GM12891 (cell line): ENCODE measurements at regions not wholly inside any gene's neighbourhood (a gene's known extent, or its start where the extent isn't known, plus 50 kb on each side); places are given as distances from the start of the nearest gene placed in this dataset.

ENCODE experiments used
- DNase-seq: peaks from one replicate; pipeline ENCODE4 v3.0.0; 2011; ENCODE audit warnings: low spot score; ENCODE audit not compliant: insufficient read length
- FAIRE-seq: peaks from 2 replicates; lab custom pipeline; 2011; peaks lifted over from hg19 to GRCh38; lab: Jason Lieb, UNC
- PAX5 ChIP-seq: IDR thresholded peaks from 2 replicates; pipeline ENCODE4 v1.6.1; 2011; ENCODE audit warnings: low read length, moderate library complexity, mild to moderate bottlenecking; ENCODE audit not compliant: insufficient read depth, severe bottlenecking
- POLR2A ChIP-seq: IDR thresholded peaks from 2 replicates; pipeline ENCODE4 v1.6.1; 2011; ENCODE audit warnings: low read depth, low read length, control low read depth
- POLR2AphosphoS5 ChIP-seq: IDR thresholded peaks from 2 replicates; pipeline ENCODE4 v1.6.1; 2011; ENCODE audit warnings: low read depth, low read length, control low read depth
- POU2F2 ChIP-seq: IDR thresholded peaks from 2 replicates; pipeline ENCODE4 v1.6.1; 2011; ENCODE audit warnings: low read depth, mild to moderate bottlenecking, control low read depth, low read length, moderate library complexity
- SPI1 ChIP-seq: IDR thresholded peaks from 2 replicates; pipeline ENCODE4 v1.6.1; 2011; ENCODE audit warnings: low read depth, low read length, control low read depth
- TAF1 ChIP-seq: IDR thresholded peaks from 2 replicates; pipeline ENCODE4 v1.6.1; 2011; ENCODE audit warnings: low read depth, low read length, control low read depth

DNA sequence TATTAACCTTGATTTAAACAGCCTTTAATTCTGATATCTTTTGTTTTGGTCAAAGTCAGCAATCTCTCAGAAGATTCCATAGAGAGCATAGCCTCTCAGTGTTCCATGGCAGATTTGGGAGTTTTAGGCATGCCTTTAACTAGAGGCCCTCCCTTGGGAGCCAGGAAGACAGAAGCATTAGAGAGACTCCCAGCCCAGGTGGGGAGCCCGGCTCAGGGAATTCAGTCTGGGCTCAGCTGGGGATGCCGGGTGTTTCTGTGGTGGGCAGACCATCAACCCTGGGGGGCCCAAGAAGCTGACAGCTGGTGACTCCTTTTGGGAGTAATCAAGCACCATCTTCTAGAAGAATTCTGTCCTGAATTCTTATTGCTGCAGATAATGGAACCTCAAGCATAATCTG is 99.7 kb upstream of the CELF4 start:
- no peak for TF ChIP-seq POLR2A
- no peak for TF ChIP-seq SPI1
- TF ChIP-seq PAX5 = no peak
- TF ChIP-seq TAF1 = no peak
- FAIRE-seq = no peak
- no peak for DNase-seq

DNA sequence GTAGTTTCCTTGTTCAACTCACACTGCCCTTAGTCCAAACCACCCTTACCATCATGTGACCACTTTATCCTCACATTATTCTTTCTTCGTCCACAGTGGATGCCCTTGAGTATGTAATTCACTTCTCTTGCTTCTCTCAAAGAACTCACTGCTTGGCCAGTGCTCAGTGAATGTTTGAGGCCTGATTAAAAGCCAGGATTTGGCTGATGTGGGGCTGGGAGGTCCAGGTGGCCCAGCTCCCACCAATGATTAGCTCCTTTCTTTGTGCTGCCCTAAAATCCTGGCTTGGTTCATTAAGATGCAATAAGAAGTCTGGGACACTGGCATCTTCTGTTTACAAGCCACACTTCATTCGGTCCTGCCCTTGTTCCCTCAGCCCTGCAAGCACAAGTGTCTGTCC is 97.8 kb upstream of the CELF4 start:
- no peak for TF ChIP-seq PAX5
- no peak for TF ChIP-seq TAF1
- no peak for TF ChIP-seq POLR2A
- no peak for TF ChIP-seq SPI1
- TF ChIP-seq POU2F2 = no peak
- TF ChIP-seq POLR2AphosphoS5 = no peak
- no peak for DNase-seq
- no peak for FAIRE-seq

DNA sequence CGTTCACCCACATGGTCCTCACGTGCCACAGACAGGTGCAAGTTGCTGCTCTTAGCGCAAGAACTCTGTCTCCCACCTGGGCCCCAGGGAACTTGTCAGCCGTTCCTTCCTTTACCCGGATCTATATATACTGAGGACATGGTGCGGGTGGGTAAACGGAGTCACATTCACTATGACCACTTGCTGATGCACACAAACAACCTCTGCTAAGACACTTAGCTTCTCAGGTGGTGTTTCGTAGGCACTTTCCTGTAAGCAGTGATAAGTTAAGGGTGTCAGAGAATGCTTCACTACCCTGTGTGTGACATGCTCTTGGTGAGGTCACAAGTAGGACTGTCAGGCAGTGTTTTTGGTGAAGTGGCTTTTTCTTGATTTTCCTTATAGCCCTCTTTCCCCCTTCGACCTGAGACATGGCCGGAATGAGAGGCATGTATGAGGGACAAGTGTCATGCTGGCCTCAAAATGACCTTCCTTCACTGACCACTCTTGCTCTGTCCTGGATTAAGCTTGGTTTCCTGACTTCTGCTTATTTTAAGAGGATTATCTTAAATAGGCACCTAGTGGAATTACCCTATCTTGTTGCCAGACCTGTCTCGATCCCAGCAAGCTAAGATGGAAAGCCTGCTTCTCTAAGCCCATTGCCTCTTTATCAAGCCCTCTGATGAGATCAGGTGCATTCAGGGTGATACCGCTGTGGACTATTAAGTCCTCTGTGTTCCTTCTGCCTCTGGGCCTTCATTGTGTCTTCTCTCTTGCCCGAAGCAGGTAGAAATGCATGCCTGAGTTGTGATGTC is 97.1 kb upstream of the CELF4 start:
- FAIRE-seq (no peak), DNase-seq (no peak)

DNA sequence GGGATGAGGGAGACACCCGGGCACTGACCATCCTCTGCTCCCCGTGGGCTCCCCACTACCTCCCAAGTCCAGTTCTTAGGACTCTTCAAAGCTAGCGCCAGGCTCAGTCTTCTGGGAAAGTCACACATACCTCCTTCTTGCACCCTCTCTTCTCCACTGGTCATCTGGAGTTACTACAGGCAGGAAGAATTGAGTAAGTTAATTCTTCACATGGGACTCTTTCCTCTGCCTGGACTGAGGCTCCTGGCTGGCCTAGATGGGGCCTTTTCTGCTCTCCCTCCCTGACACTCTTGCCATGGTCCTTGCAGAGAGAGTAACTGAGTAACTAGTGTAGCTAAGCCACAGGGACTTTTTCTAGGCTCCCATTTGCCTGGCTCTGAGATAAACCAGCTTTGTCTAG is 96.5 kb upstream of the CELF4 start:
- FAIRE-seq (no peak), DNase-seq (no peak)
- TF ChIP-seq PAX5 (no peak), TAF1 (no peak), POLR2AphosphoS5 (no peak), POLR2A (no peak), POU2F2 (no peak), SPI1 (no peak)

More for the DNA sequence above, 97.1 kb upstream of the CELF4 start:
- TF ChIP-seq PAX5 (no peak), POLR2A (no peak), SPI1 (no peak), POU2F2 (no peak), TAF1 (no peak), POLR2AphosphoS5 (no peak)

DNA sequence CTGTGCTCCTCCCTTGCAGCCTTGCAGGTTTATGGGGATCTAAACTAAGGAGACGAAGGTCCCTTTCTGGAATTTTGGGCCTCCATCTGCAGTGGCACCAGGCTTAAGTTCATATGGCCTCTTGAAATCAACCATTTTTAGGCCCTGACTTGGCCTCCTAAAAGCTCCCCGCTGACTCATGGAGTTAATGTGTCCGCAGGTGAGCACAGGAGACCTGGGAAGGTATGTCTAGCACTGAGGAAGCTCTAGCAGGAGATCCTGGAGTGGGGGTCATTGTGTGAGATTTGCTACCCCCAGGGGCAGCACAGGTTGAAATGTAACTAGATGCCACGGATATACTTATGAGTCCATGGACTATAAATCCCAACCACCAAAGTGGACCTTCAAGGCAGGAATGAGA is 95.9 kb upstream of the CELF4 start:
- DNase-seq (no peak), FAIRE-seq (no peak)
- TF ChIP-seq SPI1 (no peak), POLR2AphosphoS5 (no peak), TAF1 (no peak), PAX5 (no peak), POLR2A (no peak), POU2F2 (no peak)

DNA sequence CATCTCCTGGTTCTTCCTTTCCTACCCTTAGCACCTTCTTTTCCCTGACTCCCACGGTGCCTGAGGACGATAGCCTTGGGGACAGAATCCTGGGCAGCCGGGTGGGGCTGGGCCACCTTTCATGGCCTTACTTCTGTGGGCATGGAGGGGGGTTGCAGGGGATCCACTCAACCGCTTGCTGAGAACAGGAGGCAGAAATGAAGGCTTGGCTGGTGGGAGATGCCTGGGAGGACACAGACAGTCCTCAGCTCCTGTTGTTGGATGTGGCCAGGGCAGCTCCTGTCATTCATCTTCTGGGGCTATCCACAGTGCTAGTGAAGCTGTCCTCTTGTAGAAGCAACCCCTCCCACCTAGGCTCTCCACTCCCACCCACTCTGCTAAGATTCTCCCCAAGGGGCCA is 95.5 kb upstream of the CELF4 start:
- no peak for TF ChIP-seq POLR2AphosphoS5
- TF ChIP-seq TAF1 = no peak
- no peak for TF ChIP-seq SPI1
- no peak for TF ChIP-seq PAX5
- TF ChIP-seq POU2F2 = no peak
- no peak for TF ChIP-seq POLR2A
- DNase-seq (no peak), FAIRE-seq (no peak)

DNA sequence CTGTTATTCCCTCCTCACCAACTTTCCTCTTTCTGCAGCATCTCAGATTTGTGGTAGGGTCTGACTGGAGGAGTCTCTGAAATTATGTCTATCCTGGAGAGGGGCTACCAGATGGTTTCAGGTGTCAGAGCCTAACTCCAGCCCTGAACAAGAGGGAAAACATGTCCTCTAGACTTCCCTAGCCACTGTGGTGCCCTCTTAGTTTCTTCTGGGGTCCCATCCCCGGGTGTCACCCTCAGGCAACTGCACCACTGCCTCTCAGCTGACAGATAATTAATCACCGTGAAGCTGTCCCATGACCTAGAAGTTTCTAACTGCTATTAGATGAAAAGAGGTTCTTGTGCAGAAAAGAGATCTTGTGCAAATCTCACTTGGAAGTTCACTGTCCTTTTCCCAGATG is 95.1 kb upstream of the CELF4 start:
- FAIRE-seq (no peak), DNase-seq (no peak)
- no peak for TF ChIP-seq POU2F2
- TF ChIP-seq POLR2AphosphoS5 = no peak
- no peak for TF ChIP-seq POLR2A
- no peak for TF ChIP-seq PAX5
- no peak for TF ChIP-seq TAF1
- no peak for TF ChIP-seq SPI1

DNA sequence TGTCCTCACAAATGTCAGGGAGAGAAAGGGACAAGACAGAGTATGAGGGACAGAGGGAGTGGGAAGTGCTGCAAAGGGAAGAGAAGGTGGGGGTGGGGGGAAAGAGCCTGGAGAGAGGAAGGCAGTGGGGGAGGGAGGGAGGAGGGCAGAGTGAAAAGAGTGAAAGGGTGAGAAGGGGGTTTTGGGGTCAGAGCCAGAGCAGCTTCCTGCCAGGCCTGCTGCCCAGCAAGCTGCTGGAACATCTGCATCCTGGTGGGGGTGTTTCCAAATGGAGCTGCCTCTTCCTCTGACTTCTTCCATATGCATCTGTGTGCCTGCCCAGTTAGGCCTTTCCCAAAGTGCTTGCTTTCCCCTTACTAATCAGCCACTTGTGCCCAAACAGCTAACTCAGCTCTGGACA is 94.3 kb upstream of the CELF4 start:
- no peak for TF ChIP-seq POU2F2
- no peak for TF ChIP-seq TAF1
- TF ChIP-seq POLR2AphosphoS5 = no peak
- TF ChIP-seq SPI1 = no peak
- TF ChIP-seq PAX5 = no peak
- no peak for TF ChIP-seq POLR2A
- FAIRE-seq (no peak), DNase-seq (no peak)

DNA sequence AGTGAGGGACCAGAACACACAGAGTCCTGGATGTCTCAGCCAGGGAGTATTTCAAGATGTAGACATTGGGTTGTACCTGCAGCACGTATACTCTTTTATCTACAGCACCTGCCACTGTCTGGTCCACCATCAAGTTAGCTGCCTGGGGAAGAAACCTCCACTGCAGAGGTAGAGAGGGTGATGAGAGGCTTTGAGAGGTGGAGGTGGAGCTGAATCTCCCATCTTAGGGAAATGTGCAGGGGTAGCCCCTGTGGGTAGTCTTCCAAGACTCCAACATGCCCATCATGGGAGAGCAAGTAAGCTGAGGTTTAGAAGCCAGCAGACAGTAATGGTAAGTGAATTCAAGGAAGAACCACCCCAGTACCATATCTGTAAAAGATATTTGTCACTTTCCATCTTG is 93.3 kb upstream of the CELF4 start:
- DNase-seq = no peak
- no peak for FAIRE-seq
- no peak for TF ChIP-seq PAX5
- TF ChIP-seq SPI1 = no peak
- TF ChIP-seq POLR2AphosphoS5 = no peak
- TF ChIP-seq POLR2A = no peak
- TF ChIP-seq POU2F2 = no peak
- no peak for TF ChIP-seq TAF1
